ENCODE measurements at regions not wholly inside any gene's neighbourhood (a gene's known extent, or its start where the extent isn't known, plus 50 kb on each side); places are given as distances from the start of the nearest gene placed in this dataset.
A peak's percentile ranks its signal among the peaks of the same experiment; 100 is the strongest.

- Histone ChIP-seq H3K4me3 (no peak overlapping the region), H3F3A (ENCODE audit: insufficient read depth, low read depth) (no peaks in the 10 kb centered on the region), H3K4me2 (no peak overlapping the region), H3K27ac (no peak overlapping the region), H4K20me1 (ENCODE audit: insufficient read depth) (no peaks in the 10 kb centered on the region), H3K79me2 (ENCODE audit: low read depth) (no peaks in the 10 kb centered on the region), H2AFZ (no peak overlapping the region), H3K27me3 (ENCODE audit: insufficient read depth, low read depth) (no peaks in the 10 kb centered on the region), H3K36me3 (ENCODE audit: low read depth) (no peaks in the 10 kb centered on the region), H3K9me2 (ENCODE audit: insufficient read depth) (no peaks in the 10 kb centered on the region), H3K4me1 (replicated peaks; ENCODE audit: insufficient read depth) (no peaks in the 10 kb centered on the region), H3K9me3 (ENCODE audit: insufficient read depth, low read depth) (no peaks in the 10 kb centered on the region)
- intact Hi-C loops (cut with micrococcal nuclease; ENCODE audit: unreplicated experiment) = no loop called here
- TF ChIP-seq EZH2 (IDR thresholded peaks at IDR 0.05; ENCODE audit: low read depth) (no peak), CTCF (conservative IDR thresholded peaks at IDR 0.05) (no peak)
- POLR2A ChIA-PET (ENCODE audit: unreplicated experiment) = no interaction called here
- CTCF ChIA-PET = interaction anchor here (0.6 kb wide), 1 partner anchor 28 kb away, joined by 5 read pairs; no protein-coding TSS in a partner anchor
- DNase-seq = no peak
- no TSS peak for BruUV-seq (replicated peaks)
These were observed 810.9 kb upstream of the ACO1 start for GRCh38 chr9:31573561-31573960.

GRCh38 chr9:31574006-31574765, 810.3 kb upstream of the ACO1 start:
- H3F3A ChIP-seq (ENCODE audit: insufficient read depth, low read depth) = no peaks in the 10 kb centered on the region
- H3K27me3 ChIP-seq (ENCODE audit: insufficient read depth, low read depth) = no peaks in the 10 kb centered on the region
- H3K9me2 ChIP-seq (ENCODE audit: insufficient read depth) = no peaks in the 10 kb centered on the region
- TF ChIP-seq CTCF (conservative IDR thresholded peaks at IDR 0.05) (no peak), EZH2 (IDR thresholded peaks at IDR 0.05; ENCODE audit: low read depth) (no peak)
- BruUV-seq (replicated peaks) = no TSS peak
- H3K4me1 ChIP-seq (replicated peaks; ENCODE audit: insufficient read depth) = no peaks in the 10 kb centered on the region
- ChIA-PET CTCF (interaction anchor here (0.6 kb wide), 1 partner anchor 27 kb away, joined by 5 read pairs; no protein-coding TSS in a partner anchor), POLR2A (ENCODE audit: unreplicated experiment) (no interaction called here)
- no peaks in the 10 kb centered on the region for H3K79me2 ChIP-seq (ENCODE audit: low read depth)
- DNase-seq = peak in 1 of 2 experiments; percentile 6
- H3K27ac ChIP-seq = no peak overlapping the region
- H3K4me2 ChIP-seq = no peak overlapping the region
- H2AFZ ChIP-seq = no peak overlapping the region
- no peak overlapping the region for H3K4me3 ChIP-seq
- H4K20me1 ChIP-seq (ENCODE audit: insufficient read depth) = no peaks in the 10 kb centered on the region
- H3K9me3 ChIP-seq (ENCODE audit: insufficient read depth, low read depth) = no peaks in the 10 kb centered on the region
- H3K36me3 ChIP-seq (ENCODE audit: low read depth) = no peaks in the 10 kb centered on the region
- intact Hi-C loops (cut with micrococcal nuclease; ENCODE audit: unreplicated experiment) = no loop called here

GRCh38 chr9:31582071-31582470, 802.4 kb upstream of the ACO1 start:
- H3F3A ChIP-seq (ENCODE audit: insufficient read depth, low read depth) = no peaks in the 10 kb centered on the region
- no peak overlapping the region for H3K27ac ChIP-seq
- BruUV-seq (replicated peaks) = no TSS peak
- H3K9me2 ChIP-seq (ENCODE audit: insufficient read depth) = no peaks in the 10 kb centered on the region
- TF ChIP-seq EZH2 (IDR thresholded peaks at IDR 0.05; ENCODE audit: low read depth) (no peak), CTCF (conservative IDR thresholded peaks at IDR 0.05) (no peak)
- ChIA-PET CTCF (no interaction called here), POLR2A (ENCODE audit: unreplicated experiment) (no interaction called here)
- H3K27me3 ChIP-seq (ENCODE audit: insufficient read depth, low read depth) = no peaks in the 10 kb centered on the region
- no peaks in the 10 kb centered on the region for H3K9me3 ChIP-seq (ENCODE audit: insufficient read depth, low read depth)
- no peaks in the 10 kb centered on the region for H3K4me1 ChIP-seq (replicated peaks; ENCODE audit: insufficient read depth)
- H2AFZ ChIP-seq = no peak overlapping the region
- no peak for DNase-seq
- intact Hi-C loops (cut with micrococcal nuclease; ENCODE audit: unreplicated experiment) = no loop called here
- no peaks in the 10 kb centered on the region for H3K36me3 ChIP-seq (ENCODE audit: low read depth)
- H4K20me1 ChIP-seq (ENCODE audit: insufficient read depth) = no peaks in the 10 kb centered on the region
- H3K4me2 ChIP-seq = no peak overlapping the region
- no peak overlapping the region for H3K4me3 ChIP-seq
- no peaks in the 10 kb centered on the region for H3K79me2 ChIP-seq (ENCODE audit: low read depth)

All from PC-9 (cell line).